Fibroblast of villous mesenchyme (primary cell): ENCODE measurements at regions not wholly inside any gene's neighbourhood (a gene's known extent, or its start where the extent isn't known, plus 50 kb on each side); places are given as distances from the start of the nearest gene placed in this dataset.

ENCODE experiments used
- DNase-seq: peaks from one replicate; pipeline ENCODE4 v3.0.0-alpha.2; 2010; ENCODE audit warnings: low read depth
- H3K4me3 ChIP-seq: 2 replicates; pipeline ENCODE4 v1.5.1; 2011; ENCODE audit warnings: low read depth, mild to moderate bottlenecking, low read length
- TF ChIP-seq, protein P1 (sequence below): IDR thresholded peaks from 2 replicates; pipeline ENCODE4 v1.5.1; 2012; ENCODE audit warnings: low read depth, mild to moderate bottlenecking, low read length; ENCODE audit not compliant: insufficient read depth

DNA sequence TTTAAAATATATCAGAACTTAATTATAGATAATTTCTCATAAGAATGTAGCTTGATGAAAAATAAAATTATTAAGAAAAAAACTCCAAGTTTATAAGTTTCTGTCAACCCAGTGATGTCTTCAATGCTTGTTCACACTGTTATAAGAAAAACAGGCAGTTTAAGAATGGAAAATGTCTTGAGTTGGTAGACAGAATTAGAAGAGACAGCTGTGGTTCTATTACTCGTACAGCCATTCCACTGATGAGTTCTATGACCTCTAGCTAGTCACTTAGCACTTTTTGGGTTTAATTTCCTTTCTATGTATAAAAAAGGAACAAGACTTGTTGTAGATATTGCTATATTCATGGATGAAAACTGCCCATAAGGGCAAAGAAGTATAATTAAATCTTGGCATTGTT is 1013.1 kb upstream of the ATXN8OS start:
- TF ChIP-seq, protein P1, sequence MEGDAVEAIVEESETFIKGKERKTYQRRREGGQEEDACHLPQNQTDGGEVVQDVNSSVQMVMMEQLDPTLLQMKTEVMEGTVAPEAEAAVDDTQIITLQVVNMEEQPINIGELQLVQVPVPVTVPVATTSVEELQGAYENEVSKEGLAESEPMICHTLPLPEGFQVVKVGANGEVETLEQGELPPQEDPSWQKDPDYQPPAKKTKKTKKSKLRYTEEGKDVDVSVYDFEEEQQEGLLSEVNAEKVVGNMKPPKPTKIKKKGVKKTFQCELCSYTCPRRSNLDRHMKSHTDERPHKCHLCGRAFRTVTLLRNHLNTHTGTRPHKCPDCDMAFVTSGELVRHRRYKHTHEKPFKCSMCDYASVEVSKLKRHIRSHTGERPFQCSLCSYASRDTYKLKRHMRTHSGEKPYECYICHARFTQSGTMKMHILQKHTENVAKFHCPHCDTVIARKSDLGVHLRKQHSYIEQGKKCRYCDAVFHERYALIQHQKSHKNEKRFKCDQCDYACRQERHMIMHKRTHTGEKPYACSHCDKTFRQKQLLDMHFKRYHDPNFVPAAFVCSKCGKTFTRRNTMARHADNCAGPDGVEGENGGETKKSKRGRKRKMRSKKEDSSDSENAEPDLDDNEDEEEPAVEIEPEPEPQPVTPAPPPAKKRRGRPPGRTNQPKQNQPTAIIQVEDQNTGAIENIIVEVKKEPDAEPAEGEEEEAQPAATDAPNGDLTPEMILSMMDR: no peak
- H3K4me3 ChIP-seq: no peak overlapping the region
- DNase-seq: no peak

GRCh38 chr13:69092615-69093322 is 1014.9 kb upstream of the ATXN8OS start:
- H3K4me3 ChIP-seq: no peak overlapping the region
- DNase-seq: no peak
- TF ChIP-seq, protein P1: no peak

GRCh38 chr13:69077267-69077666 is 1030.4 kb upstream of the ATXN8OS start:
- DNase-seq: no peak
- H3K4me3 ChIP-seq: no peak overlapping the region
- TF ChIP-seq, protein P1: no peak

GRCh38 chr13:69069554-69070133 is 1038.0 kb upstream of the ATXN8OS start:
- DNase-seq: no peak
- TF ChIP-seq, protein P1: no peak
- H3K4me3 ChIP-seq: no peak overlapping the region

DNA sequence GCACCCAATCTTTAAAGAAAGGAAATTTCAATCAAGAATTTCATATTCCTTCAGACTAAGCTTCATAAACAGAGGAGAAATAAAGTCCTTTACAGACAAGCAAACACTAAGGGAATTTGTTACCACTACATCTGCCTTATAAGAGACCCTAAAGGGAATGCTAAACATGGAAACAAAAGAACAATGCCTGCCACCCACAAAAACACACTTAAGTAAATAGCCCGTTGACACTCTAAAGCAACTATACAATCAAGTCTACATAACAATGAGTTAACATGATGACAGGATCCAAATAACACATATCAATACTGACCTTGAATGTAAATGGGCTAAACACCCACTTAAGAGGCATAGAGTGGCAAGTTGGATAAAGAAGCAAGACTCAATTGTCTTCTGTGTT is 1056.9 kb upstream of the ATXN8OS start:
- DNase-seq: no peak
- TF ChIP-seq, protein P1: no peak
- no peak overlapping the region for H3K4me3 ChIP-seq

GRCh38 chr13:69044629-69045028 is 1063.0 kb upstream of the ATXN8OS start:
- TF ChIP-seq, protein P1: no peak
- no peak overlapping the region for H3K4me3 ChIP-seq
- DNase-seq: no peak
